ENCODE measurements at regions not wholly inside any gene's neighbourhood (a gene's known extent, or its start where the extent isn't known, plus 50 kb on each side); places are given as distances from the start of the nearest gene placed in this dataset.
A peak's percentile ranks its signal among the peaks of the same experiment; 100 is the strongest.

DNA sequence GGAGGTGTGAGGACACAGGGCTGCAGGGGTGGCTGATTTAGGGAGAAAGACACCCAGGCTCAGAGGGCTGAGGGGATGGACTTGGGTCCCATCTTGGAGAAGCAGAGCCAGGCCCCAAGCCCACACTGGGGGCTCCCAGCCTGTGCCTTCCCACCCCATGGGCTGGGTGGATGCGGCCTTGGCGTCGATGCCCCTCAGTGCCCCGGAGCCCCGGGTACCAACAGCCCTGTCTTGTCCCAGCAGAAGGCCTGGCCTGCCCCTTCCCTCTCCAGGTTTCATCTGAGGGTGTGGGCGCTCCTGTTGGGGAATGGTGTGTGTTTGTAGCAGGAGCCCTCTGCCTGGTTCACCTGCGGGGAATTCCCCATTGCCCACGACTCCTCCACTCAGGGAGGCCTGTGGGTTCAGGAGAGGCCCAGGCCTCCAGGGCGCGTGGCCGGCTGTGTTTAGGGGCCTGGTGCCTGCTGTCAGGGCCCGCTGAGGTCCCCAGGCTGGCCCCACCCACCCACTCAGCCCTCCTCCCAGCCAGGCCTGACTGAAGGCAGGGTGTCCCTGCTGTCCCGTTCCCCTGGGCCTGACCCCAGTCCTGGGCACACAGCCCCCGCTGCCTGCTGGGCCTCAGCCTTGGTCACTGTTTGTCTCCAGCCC, 51.1 kb upstream of the BEGAIN start:
- no peak for DNase-seq

GRCh38 chr14:100639280-100639679, 52.1 kb upstream of the BEGAIN start:
- DNase-seq: no peak

- DNase-seq: no peak
Observed at GRCh38 chr14:100640471-100641273, 53.5 kb upstream of the BEGAIN start.

GRCh38 chr14:100641274-100641860, 54.1 kb upstream of the BEGAIN start:
- DNase-seq: no peak

GRCh38 chr14:100643426-100643825, 56.2 kb upstream of the BEGAIN start:
- no peak for DNase-seq

DNA sequence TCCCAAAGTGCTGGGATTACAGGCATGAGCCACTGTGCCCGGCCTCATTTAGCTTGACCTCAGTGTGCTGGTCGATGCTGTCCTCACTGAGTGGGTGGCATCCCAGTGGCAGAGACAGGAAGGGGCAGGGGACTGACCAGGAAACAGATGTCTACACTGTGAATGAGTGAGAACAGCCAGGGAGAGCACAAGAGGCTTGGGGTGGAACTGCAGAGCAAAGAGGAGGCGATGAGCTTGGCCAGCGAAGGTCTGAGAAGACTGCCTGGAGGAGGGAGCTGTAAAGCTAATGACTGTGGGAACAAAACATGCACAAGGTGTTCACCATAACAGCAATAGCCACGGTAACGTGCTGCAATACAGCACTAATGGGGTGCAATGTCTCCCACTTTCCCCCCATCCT, 57.2 kb upstream of the BEGAIN start:
- DNase-seq: no peak

DNA sequence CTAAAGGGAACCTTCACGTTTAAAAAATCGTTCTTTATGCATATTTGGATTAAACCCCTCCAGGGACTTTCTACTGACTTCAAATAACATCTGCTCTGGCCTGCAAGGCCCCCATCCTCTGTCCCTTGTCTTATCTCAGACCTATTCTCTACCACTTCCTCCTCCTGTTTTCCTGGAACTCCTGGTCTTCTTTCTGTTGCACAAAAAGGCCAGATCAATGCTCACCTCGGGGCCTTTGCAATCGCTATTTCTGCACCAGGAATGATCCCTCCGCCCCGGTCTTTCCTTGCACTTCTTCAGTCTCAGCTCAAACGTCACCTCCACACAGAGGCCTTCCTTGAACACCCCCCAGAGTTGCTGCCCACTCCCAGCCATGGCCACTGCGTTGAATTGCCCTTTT, 57.6 kb upstream of the BEGAIN start:
- DNase-seq: no peak

- peak; percentile 99 for DNase-seq
Observed at GRCh38 chr14:100645196-100645981, 58.2 kb upstream of the BEGAIN start.

- DNase-seq: no peak
Observed at GRCh38 chr14:100645982-100646314, 58.7 kb upstream of the BEGAIN start.

GRCh38 chr14:100648474-100649172, 61.4 kb upstream of the BEGAIN start:
- DNase-seq: no peak

DNA sequence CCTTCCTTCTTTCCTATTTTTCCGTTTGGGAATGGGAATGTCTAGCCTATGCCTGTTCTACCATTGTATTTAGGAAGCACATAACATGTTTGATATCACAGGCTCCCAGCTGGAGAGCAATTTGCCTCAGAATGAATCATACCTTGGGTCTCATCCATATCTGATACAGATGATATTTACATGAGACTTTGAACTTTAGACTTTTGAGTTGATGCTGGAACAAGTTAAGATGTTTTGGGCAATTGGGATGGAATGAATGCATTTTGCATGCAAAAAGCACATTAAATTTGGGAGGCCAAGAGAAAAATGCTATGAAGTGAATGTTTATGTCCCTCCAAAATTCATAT, 61.9 kb upstream of the BEGAIN start:
- DNase-seq: no peak

GRCh38 chr14:100651999-100652508, 64.8 kb upstream of the BEGAIN start:
- DNase-seq: no peak

DNA sequence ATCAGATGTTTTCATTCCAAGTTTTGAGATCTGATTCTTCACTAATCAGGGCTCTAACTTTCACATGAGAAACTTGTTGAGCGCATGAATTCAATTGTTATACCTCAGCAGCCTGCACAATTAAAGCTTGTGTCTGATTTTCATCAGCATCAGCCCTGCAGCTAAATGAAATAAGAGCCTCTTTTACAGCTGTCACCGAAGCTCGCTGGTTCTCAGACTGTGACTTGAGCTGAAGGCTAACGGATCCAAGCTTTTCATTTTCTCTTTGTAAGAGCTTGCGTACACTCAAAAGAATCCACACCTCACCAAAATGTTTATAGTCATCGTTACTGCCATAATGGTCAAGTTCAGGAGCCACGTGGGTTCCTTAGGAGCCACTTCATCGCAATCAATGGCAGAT, 65.5 kb upstream of the BEGAIN start:
- no peak for DNase-seq

DNA sequence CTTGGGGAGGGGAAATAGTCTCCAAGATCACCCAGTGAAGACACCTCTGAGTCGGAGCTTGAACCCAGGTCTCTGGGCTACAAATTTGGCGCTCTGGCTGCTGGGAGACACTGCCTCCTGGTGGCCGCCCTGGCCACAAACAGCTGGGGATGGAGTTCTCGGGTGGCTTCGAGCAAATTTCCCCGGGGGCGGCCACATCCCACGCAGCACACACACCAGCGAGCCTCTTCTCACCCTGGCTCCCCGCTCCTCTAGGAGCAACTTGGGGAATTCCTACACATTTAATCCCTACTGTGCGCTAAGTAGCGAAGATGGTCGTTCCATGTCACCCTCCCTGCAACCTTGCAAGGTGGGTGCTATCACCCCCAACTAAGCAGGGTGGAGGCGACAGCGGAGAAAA, 66.2 kb upstream of the BEGAIN start:
- DNase-seq: no peak

GRCh38 chr14:100654025-100654813, 67.0 kb upstream of the BEGAIN start:
- no peak for DNase-seq

DNA sequence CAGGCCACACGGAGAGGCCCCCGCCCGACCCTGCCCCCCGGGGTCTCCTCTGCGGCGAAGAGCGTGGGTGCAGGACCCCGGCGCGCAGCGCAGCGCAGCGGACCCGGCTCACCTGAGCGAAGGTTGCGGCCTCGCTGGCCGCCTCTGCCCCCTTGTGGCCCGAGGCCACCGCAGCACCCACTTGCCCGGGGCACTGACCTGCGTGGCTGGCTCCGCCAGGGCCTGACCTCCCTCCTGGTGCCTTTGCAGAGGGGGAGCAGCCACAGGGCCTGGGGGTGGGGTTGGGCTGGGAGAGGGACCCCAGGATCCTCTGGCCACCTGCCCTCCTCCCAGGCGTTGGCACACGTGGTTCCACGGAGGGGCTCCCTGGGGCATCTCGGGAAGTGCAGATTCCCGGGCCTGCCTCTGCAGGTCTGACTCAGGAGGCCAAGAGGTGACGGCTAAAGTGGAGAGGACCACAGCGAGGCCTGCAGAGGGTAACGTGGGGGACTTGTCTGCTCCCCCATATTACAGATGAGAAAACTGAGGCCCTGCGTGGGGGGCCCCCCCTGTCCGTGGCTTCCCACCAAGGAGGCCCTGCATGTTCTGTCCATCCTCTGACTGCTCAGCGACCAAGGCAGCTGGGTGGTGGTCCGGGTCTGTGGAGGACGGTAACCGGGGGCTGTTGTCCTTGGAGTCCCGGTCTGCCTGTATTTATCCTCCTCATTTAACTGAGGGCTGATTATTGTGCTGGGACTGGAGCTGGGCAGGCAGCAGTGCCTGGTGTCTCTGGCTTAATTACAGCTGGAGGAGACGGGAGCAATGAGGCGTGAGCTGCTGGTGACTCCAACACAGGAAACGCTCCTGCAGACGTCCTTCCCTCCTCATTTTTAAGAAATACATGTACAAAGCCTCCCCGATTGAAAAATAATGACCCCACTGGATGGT, 67.9 kb upstream of the BEGAIN start:
- DNase-seq: peak; percentile 94

DNA sequence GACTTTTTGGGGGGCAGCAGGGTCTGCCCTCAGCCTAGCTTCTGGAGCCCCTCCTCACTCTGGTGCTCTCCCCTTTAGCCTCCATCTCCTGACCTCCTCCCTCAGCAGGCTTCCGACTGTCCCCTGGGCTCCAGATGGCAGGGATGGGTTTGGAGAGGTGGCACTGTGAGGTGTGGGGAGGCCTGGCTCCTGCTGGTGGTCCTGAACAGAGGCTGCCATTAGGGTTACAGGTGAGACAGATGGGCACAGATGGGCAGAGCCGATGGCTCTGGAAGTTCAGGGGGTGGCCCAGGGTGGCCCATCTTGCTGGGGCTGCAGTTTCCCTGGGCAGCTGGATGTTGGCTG, 68.5 kb upstream of the BEGAIN start:
- DNase-seq: peak; percentile 75

DNA sequence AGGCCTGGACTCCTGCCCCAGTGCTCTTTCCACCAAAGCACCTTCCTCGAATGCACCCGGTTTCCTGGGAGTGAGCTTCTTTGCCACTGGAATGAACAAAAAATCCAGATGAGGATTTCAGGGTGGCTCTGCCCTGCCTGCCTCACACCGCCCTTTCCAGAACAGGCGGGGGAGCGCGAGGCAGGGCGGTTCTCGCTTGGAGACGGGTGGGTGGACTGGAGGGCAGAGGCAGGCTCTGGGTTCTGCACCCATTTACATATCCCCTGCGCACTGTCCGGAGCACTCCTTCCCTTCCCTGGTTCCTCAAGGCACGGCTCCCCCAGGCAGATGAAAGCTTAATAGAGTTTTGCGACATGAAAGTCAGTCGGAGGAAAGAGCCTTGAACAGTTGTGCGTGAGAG, 69.7 kb upstream of the DLK1 start:
- no peak for DNase-seq

DNA sequence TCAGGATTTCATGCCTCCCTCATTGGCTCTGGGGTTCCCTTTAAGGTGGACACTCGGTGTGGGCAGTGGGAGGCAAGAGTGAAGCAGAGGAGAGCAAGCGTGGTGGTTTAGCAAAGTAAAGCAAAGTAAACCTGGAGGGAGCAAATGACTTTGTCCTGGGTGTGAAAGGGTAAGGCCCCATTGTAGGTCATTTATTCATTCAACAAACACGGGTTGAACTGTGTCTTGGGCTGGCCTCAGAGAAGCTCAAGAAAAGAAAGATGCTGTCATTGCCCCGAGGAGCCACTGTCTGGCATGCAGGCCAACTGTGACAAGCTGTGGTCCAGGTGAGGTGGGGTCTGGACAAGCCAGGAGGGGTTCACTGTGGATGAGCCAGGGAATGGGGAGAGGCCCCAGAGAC, 68.9 kb upstream of the DLK1 start:
- no peak for DNase-seq

DNA sequence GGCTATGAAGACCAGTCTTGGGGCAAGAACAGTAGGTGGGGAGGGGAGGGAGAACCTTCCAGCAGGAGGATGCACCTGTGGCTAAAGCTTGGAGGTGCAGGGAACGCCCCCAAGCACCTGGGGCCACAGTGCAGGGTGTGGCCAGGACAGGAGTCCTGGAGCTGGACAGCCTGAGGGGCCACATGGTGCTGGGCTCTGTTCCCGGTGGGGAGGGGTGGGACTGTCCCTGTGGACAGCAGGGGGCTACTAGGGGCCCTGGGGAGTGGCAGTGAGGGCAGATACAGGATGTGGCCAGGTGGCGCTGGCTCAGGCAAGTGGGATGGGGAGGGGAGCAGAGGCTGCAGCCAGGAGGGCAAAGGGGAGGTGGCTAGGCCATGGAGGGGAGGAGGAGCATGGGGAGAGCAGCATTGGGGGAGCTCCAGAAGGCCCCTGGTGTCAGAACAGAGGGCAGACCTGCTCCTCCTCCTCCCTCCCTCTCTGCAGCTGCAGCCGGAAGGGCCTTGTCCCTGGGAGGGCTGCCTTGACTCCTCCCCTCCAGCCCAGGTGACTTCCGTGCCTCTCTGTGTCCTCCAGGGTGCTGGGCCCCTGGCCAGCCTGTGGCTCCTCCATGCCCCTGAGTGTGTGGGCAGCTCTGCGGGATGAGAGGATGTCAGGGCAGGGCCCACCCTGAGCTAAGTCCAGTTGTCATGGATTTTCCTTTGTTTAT, 68.4 kb upstream of the DLK1 start:
- no peak for DNase-seq

Measured in NCI-H1694 (cell line).